ENCODE measurements at regions not wholly inside any gene's neighbourhood (a gene's known extent, or its start where the extent isn't known, plus 50 kb on each side); places are given as distances from the start of the nearest gene placed in this dataset.

- TF ChIP-seq CTCF (conservative IDR thresholded peaks at IDR 0.05) (no peak), EZH2 (IDR thresholded peaks at IDR 0.05; ENCODE audit: low read depth) (no peak)
These were observed 784.4 kb downstream of the DACH1 start for GRCh38 chr13:71082631-71083030.

Measured in PC-9 (cell line).